ENCODE measurements at regions not wholly inside any gene's neighbourhood (a gene's known extent, or its start where the extent isn't known, plus 50 kb on each side); places are given as distances from the start of the nearest gene placed in this dataset.
"Not testable (repeated sequence)": the region's sequence is repeated elsewhere in the genome, so short reads cannot be mapped to it uniquely, and the experiment has no call there.

- DNase-seq: no peak
- ATAC-seq: no peak
Measured at GRCh38 chr3:816605-817004, 276.2 kb upstream of the CNTN6 start.

DNA sequence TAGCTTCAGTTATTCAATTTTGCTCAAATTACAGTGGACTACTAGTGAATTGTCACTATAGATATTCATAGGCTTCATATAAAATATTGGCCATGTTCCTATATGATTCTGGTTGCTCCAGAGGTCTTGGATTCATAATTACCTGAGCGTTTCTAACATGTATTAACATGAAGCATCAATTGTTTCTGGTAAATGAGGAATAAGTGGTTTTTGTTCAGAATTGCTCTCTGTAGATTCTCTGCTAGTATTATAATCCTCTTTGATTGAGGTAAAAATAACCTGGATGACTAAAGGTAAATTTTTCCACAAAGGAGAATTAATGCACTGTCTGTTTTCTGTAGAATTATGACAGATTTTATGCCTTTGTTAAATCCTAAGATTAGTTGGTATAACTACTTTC, 258.1 kb upstream of the CNTN6 start:
- DNase-seq (no peak), ATAC-seq (no peak)

- no peak for DNase-seq
- no peak for ATAC-seq
Measured at GRCh38 chr3:835096-835495, 257.7 kb upstream of the CNTN6 start.

GRCh38 chr3:839981-840380, 252.8 kb upstream of the CNTN6 start:
- ATAC-seq (no peak), DNase-seq (no peak)

GRCh38 chr3:851098-851790, 241.6 kb upstream of the CNTN6 start:
- no peak for ATAC-seq
- DNase-seq: peak; percentile 4

DNA sequence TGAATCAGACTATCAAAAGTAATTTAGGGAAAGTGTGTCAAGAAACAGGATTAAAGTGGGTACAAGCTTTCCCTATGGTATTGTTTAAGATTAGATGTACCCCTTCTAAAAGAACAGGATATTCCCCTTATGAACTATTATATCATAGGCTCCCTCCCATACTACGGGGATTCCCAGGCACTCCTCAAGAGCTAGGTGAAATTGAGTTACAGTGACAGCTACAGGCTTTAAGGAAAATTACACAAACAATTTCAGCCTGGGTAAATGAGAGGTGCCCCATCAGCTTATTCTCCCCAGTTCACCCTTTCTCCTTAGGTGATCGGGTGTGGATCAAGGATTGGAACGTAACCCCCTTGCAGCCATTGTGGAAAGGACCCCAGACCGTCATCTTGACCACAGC, 240.8 kb upstream of the CNTN6 start:
- no peak for ATAC-seq
- no peak for DNase-seq

- ATAC-seq (no peak), DNase-seq (no peak)
Measured at GRCh38 chr3:853489-853888, 239.3 kb upstream of the CNTN6 start.

DNA sequence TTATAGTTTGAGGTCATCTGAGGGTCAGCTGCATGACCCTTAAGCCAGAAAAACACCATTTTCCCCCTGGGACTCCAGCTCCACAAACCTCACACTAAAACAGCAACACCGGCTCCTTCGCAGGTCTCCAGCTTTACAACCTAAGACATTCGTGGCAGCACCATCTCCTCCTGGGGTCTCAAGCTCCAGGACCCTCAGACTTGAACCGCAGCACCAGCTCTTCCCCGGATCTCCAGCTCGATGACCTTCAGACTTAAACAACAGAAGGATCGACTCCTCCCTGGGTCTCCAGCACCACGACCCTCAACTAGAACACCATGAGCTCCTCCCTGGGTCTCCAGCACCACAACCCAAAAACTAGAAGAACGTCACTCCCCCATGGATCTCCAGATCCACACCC, 233.7 kb upstream of the CNTN6 start:
- ATAC-seq (no peak), DNase-seq (no peak)

GRCh38 chr3:861721-862120, 231.1 kb upstream of the CNTN6 start:
- no peak for DNase-seq
- no peak for ATAC-seq

DNA sequence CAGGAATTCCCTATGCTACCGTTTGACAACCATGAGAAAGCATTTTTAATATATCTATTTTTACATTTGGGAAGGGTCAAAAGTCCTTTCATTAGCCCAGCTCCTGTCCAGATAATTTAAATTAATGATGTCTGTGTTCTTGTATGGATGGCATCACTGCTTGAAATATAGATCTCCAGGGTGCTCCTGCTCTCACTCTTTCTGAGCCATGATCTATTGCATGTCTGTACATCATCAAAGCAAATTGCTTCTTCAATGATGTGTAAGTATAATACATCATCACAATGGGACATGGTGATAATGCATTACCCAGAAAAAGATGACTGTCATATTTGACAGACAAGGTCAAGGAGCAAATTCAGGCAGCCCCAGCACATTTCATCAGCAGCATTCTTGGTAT, 223.6 kb upstream of the CNTN6 start:
- ATAC-seq: no peak

GRCh38 chr3:869734-870133, 223.1 kb upstream of the CNTN6 start:
- DNase-seq (no peak), ATAC-seq (no peak)

More for the DNA sequence above, 223.6 kb upstream of the CNTN6 start:
- DNase-seq: no peak

DNA sequence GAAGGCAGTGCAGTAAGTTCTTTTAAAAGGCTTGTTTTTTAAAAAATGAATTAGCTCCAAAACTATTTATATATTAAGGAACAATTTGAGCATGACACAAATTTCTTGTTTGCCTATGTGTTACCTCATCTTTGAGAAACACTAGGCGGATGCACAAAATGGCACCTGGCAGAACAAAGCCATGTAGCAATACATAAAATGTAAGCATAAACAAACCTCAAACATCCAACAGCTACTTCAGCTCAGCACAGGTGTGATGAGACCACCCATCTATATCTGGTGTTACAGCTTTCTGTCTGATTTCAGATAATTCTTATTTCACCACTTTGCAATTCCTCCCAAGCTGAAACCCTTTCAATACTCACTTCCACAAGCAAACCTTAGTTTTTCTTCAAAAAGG, 221.2 kb upstream of the CNTN6 start:
- ATAC-seq: no peak
- DNase-seq: no peak

DNA sequence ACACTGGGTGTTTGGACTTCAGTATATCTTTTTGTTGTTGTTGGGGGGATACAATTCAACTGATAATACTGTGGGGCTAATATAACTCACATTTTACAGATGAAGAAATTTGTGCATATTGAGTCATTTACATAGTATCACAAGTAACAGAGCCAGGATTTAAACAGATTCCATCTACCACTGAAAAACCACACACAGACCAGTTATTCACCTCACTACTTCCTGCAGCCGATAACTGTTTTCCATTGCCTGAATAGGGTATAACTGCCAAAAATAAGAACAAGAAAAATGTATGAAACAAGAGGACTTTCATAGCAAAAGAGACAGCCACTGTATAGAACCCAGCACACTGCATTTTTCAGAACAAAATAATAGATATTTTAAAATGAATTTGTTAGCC, 215.8 kb upstream of the CNTN6 start:
- ATAC-seq (no peak), DNase-seq (no peak)

GRCh38 chr3:878746-879145, 214.1 kb upstream of the CNTN6 start:
- no peak for DNase-seq
- ATAC-seq: no peak

DNA sequence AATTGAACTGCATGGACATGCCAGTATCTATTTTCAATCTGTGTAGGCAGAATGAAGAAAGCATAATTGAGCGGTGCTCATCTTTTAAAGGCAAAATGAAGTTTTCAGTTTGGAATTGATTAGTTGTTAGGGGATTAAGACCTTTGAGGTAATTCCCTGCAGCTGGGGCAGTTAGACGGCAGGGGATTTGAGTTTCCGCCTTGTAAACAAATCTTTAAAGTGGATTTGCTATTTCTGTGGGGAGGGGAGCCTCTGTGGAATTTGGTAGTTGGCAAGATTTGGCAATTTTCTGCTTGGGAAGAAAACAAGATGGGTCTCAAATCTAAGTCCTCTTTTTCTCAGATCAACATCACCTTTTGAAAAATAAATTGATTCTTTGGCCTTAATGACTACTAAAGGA, 212.5 kb upstream of the CNTN6 start:
- no peak for DNase-seq
- no peak for ATAC-seq

DNA sequence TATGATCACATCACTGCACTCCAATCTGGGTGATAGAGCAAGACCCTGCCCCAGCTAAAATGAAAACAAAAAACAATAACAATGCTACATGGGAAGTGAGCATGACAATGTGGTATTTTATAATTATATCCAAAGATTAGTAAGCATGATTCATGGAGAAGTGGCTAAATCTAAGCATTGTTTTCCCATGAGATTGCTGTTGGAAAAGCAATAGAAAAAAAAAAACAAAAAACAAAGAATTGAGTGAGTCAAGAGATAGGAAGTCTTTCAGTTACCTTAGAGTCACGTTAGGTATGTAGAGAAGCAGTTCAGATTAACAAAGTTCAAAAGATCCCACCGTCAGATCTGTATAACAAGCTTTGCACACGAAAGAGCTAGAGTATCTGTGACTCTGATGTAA, 210.3 kb upstream of the CNTN6 start:
- DNase-seq (no peak), ATAC-seq (no peak)

- no peak for DNase-seq
Measured at GRCh38 chr3:901953-902778, 190.7 kb upstream of the CNTN6 start.

GRCh38 chr3:905217-905616, 187.6 kb upstream of the CNTN6 start:
- no peak for ATAC-seq
- DNase-seq: no peak

More at GRCh38 chr3:901953-902778, 190.7 kb upstream of the CNTN6 start:
- ATAC-seq: no peak

DNA sequence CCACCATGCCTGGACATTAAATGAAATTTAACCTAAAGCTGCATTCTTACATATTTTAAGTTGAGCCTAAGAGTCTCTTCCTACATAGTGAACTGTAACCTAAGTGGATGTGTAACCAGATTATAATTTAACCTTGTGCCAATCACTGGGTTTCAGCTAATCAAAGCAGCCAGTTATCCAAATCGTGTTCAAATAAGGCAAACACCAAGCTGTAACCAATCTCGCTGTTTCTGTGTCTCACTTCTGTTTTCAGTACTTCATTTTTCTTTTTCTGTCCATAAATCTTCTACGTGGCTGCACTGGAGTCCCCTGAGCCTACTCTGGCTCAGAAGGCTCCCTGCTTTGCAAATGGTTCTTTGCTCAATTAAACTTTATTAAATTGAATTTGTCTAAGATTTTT, 186.1 kb upstream of the CNTN6 start:
- no peak for DNase-seq
- ATAC-seq: no peak

DNA sequence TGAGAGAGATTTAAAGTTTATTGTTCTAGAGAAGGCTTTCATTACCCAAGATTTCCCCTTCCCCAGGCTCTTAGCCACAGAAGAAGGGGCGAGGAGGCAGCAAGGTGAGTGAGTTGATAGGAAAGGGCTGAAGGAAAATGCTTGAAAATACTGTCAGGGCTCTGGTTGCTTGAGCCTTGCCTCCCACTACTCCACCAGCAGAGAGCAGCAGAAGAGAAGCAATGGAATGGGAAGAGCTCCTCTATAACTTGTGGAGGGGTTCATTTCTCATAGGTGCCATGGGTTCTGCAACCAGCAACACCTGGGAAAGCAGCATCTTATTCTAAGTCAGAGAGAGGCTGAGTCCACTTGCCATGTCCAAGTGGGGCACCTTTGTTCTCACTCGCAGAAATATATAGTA, 184.0 kb upstream of the CNTN6 start:
- DNase-seq (no peak), ATAC-seq (no peak)

- not testable (repeated sequence) for ATAC-seq, DNase-seq
Measured at GRCh38 chr3:912717-913116, 180.1 kb upstream of the CNTN6 start.

- no peak for ATAC-seq
- no peak for DNase-seq
Measured at GRCh38 chr3:923161-923910, 169.5 kb upstream of the CNTN6 start.

DNA sequence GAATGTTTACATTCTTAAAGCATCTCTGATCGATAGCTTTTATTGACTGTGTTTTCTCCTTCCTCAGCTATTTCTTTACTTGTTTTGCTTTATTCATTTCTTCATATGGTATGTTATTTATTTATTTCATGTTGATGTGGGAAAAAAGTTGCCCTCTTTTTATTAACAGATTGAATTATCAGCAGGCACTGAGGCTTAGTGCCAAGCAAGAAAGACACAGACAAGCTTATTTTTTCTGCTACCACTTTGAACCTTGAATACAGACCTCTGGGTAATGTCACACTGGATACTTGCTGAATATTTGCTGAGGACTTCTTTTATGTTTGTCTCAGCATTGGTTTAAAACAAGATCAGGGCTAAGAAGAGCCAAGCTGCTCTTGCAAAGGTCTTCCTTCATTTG, 162.0 kb upstream of the CNTN6 start:
- ATAC-seq (no peak), DNase-seq (no peak)

Measured in stimulated activated naive CD8-positive, alpha-beta T cell treated with anti-CD3 and anti-CD28 coated beads, Interleukin-15, Interleukin-2, amounts not matched to agents 100 U/mL and 50 U/mL, for 24 hours (primary cell).